ENCODE measurements at regions not wholly inside any gene's neighbourhood (a gene's known extent, or its start where the extent isn't known, plus 50 kb on each side); places are given as distances from the start of the nearest gene placed in this dataset.

GRCh38 chr5:88119535-88120125 is 149.0 kb downstream of the TMEM161B start:
- TF ChIP-seq RARB (CRISPR knock-in tag; IDR thresholded peaks at IDR 0.05) (no peak), EP300 (IDR thresholded peaks at IDR 0.05) (no peak), POLR2AphosphoS2 (conservative IDR thresholded peaks at IDR 0.05; ENCODE audit: low read length) (no peak), ZFP36 (IDR thresholded peaks at IDR 0.05; ENCODE audit: borderline replicate concordance, partially characterized antibody) (no peak), JUN (IDR thresholded peaks at IDR 0.05) (no peak), CTCF (IDR thresholded peaks at IDR 0.05) (no peak), CHD4 (IDR thresholded peaks at IDR 0.05; ENCODE audit: borderline replicate concordance) (no peak), POLR2A (IDR thresholded peaks at IDR 0.05; ENCODE audit: low read length) (no peak), CEBPB (IDR thresholded peaks at IDR 0.05) (no peak), HDAC2 (IDR thresholded peaks at IDR 0.05) (no peak), NPAS2 (CRISPR knock-in tag; IDR thresholded peaks at IDR 0.05; ENCODE audit: borderline replicate concordance) (no peak)
